Osteoblast (primary cell): ENCODE measurements at regions not wholly inside any gene's neighbourhood (a gene's known extent, or its start where the extent isn't known, plus 50 kb on each side); places are given as distances from the start of the nearest gene placed in this dataset.

Source experiments
- DNase-seq: peaks from one replicate; pipeline ENCODE4 v3.0.0; 2011; ENCODE audit warnings: low spot score, mixed read lengths; ENCODE audit not compliant: insufficient read length; ENCODE audit errors: missing footprints
- H2AFZ ChIP-seq: 2 replicates; pipeline ENCODE4 v1.6.0; 2011; ENCODE audit warnings: mild to moderate bottlenecking, low read length
- H3K27ac ChIP-seq: 2 replicates; pipeline ENCODE4 v1.5.1; 2011; ENCODE audit warnings: mild to moderate bottlenecking, low read depth, low read length, moderate library complexity
- H3K27me3 ChIP-seq: 2 replicates; pipeline ENCODE4 v1.6.0; 2012; ENCODE audit warnings: mild to moderate bottlenecking, control low read depth, inconsistent platforms, low read length, moderate library complexity; ENCODE audit not compliant: insufficient read depth
- H3K36me3 ChIP-seq: 2 replicates; pipeline ENCODE4 v1.5.1; 2011; ENCODE audit warnings: mild to moderate bottlenecking, low read length, control low read depth, moderate library complexity; ENCODE audit not compliant: insufficient read depth
- H3K4me1 ChIP-seq: 2 replicates; pipeline ENCODE4 v1.5.1; 2011; ENCODE audit warnings: mild to moderate bottlenecking, low read length, control low read depth, moderate library complexity; ENCODE audit not compliant: insufficient read depth
- H3K4me2 ChIP-seq: 2 replicates; pipeline ENCODE4 v1.6.0; 2011; ENCODE audit warnings: mild to moderate bottlenecking, low read length; ENCODE audit not compliant: insufficient read depth
- H3K4me3 ChIP-seq: fragments of 200-600 bp; sonication (generic); 3 replicates; pipeline ENCODE4 v1.5.1; 2012; ENCODE audit warnings: mild to moderate bottlenecking, low read length, inconsistent platforms; ENCODE audit not compliant: insufficient read depth
- H3K79me2 ChIP-seq: 2 replicates; pipeline ENCODE4 v1.6.0; 2012; ENCODE audit warnings: mild to moderate bottlenecking, low read length, control low read depth, inconsistent platforms; ENCODE audit not compliant: insufficient read depth
- H3K9me3 ChIP-seq: 2 replicates; pipeline ENCODE4 v1.5.1; 2011; ENCODE audit warnings: low read depth, low read length, control low read depth
- H4K20me1 ChIP-seq: 2 replicates; pipeline ENCODE4 v1.6.0; 2012; ENCODE audit warnings: mild to moderate bottlenecking, low read length, control low read depth; ENCODE audit not compliant: insufficient read depth
- CTCF ChIP-seq: IDR thresholded peaks from 2 replicates; pipeline ENCODE4 v1.5.1; 2011; ENCODE audit warnings: mild to moderate bottlenecking, low read depth, low read length, moderate library complexity; ENCODE audit errors: extremely low read depth

GRCh38 chr6:105494688-105495087, 91.8 kb upstream of the PREP start:
- DNase-seq: no peak
- Histone ChIP-seq H3K27me3 (no peaks in the 10 kb centered on the region), H3K36me3 (no peaks in the 10 kb centered on the region), H2AFZ (no peak overlapping the region), H3K27ac (no peak overlapping the region), H3K9me3 (no peaks in the 10 kb centered on the region), H4K20me1 (no peaks in the 10 kb centered on the region), H3K4me3 (no peak overlapping the region), H3K4me1 (peaks cover 10% of the 10 kb centered on the region), H3K79me2 (no peaks in the 10 kb centered on the region), H3K4me2 (no peak overlapping the region)
- TF ChIP-seq CTCF: no peak

DNA sequence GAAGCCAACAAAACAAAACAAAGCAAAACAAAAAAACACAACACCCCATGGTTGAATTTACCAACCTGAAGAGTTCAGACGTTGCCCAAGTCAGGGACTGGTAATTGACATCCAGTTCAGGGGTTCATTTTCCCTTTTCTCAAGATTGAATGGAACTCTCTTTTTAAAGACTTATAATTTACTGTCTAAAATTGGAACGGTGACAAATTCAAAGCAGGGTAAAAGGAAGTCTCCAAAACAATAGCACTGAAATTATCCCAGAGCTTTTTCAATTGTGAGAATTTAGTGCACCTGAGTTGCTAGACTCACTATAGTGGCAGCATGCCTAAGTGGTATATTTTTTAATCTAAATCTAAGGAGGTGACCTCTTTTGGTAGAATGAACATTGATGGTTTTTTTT, 90.9 kb upstream of the PREP start:
- Histone ChIP-seq H3K4me2 (no peak overlapping the region), H3K27ac (no peak overlapping the region), H2AFZ (no peak overlapping the region), H4K20me1 (no peaks in the 10 kb centered on the region), H3K79me2 (no peaks in the 10 kb centered on the region), H3K27me3 (no peaks in the 10 kb centered on the region), H3K36me3 (no peaks in the 10 kb centered on the region), H3K4me1 (peaks cover 10% of the 10 kb centered on the region), H3K9me3 (no peaks in the 10 kb centered on the region), H3K4me3 (no peak overlapping the region)
- no peak for TF ChIP-seq CTCF
- DNase-seq: no peak

DNA sequence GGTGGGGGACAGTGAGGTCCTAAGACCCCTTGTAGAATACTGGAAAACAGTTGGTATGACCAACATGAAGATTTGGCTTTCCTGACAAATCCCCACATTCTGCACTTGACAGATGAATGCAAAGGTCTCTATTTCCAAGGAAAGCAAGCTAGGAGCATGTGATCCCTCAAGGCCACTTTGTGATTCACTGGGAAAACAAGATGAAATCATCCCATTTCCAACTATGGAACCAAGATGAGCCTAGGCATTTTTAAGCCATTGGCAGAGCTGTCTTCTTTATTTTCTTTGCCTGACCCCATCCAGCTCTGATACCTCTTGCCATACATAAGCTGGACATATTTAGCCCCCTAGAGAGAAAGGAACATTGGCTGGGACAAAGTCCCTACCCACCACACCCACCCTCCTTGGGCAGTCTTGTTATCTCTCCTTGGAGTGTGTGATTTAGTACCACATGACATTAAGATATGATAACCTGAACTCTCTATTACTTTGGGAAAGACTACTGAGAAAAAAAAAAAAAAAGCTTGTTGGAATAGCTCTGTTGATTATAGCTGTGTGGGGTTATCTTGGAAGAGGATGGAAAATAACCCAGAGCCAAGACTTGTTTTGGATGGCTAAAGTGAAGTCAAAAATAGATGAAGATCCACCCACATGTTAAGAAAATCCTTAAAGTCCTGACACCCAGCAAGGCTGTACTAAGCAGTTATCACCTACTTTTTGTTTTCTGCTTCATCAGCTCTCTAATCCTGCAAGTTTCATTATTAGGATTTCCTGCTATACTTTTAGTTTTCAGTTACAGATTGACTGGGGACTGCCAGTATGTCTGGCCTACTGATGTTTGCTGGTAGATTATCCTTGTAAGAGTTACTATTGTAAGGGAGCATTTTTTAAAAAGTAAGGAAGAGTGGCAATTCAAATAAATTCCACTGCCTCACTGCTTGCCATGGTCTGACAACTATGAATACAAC, 90.1 kb upstream of the PREP start:
- DNase-seq: no peak
- Histone ChIP-seq H3K79me2 (no peaks in the 10 kb centered on the region), H3K9me3 (no peaks in the 10 kb centered on the region), H2AFZ (no peak overlapping the region), H3K4me3 (no peak overlapping the region), H4K20me1 (no peaks in the 10 kb centered on the region), H3K4me2 (no peak overlapping the region), H3K27me3 (no peaks in the 10 kb centered on the region), H3K4me1 (peaks cover 10% of the 10 kb centered on the region), H3K27ac (peak overlapping the region; percentile 23), H3K36me3 (no peaks in the 10 kb centered on the region)
- TF ChIP-seq CTCF: no peak

DNA sequence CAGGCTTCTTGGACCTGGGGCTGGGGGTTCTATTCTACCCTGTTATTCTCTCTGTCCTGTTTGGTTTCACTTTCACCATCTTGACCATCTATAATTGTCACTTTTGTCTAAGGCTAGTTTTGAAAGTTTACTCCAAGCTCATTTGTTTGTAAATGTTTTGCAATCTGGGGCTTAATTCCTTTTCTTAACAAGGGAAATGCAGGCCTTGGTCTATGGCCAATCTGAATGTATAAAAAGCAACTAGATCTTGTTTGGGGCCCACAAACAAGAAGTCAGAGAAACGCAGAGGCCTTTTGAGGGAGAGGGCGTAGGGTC, 86.3 kb upstream of the PREP start:
- Histone ChIP-seq H3K36me3 (no peaks in the 10 kb centered on the region), H3K4me2 (no peak overlapping the region), H4K20me1 (no peaks in the 10 kb centered on the region), H3K79me2 (no peaks in the 10 kb centered on the region), H3K27me3 (no peaks in the 10 kb centered on the region), H3K9me3 (no peaks in the 10 kb centered on the region), H3K4me3 (no peak overlapping the region), H3K4me1 (peaks cover 14% of the 10 kb centered on the region), H2AFZ (peak overlapping the region; percentile 32), H3K27ac (no peak overlapping the region)
- TF ChIP-seq CTCF: no peak
- DNase-seq: no peak
